ENCODE measurements at regions not wholly inside any gene's neighbourhood (a gene's known extent, or its start where the extent isn't known, plus 50 kb on each side); places are given as distances from the start of the nearest gene placed in this dataset.
A peak's percentile ranks its signal among the peaks of the same experiment; 100 is the strongest.

DNA sequence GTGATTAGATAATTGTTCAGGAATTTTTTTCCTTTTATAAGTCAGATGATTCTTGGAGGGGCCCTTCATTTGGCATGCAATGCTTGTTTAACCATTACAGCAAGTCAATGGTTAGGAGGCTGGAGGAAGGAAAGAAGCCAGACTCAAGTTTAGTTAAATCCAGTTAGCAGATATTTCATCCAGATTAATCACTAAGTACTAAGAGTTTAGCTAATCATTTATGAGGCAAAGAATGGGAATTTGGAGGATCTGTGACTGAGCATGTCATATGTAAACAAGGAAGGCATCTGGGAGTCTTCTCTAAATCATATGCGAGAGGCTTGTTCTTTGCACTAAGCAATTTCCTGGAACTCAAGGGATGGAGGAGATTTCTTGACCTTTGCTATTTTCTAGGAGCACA is 145.3 kb upstream of the SGCD start:
- Histone ChIP-seq H2AK5ac (ENCODE audit: low read depth, low read length) (no peak overlapping the region), H3K79me1 (ENCODE audit: low read depth in 1 of 2, low read length in 2 of 2) (no peaks in the 10 kb centered on the region), H3K9me1 (ENCODE audit: insufficient read depth, low read length) (no peaks in the 10 kb centered on the region), H3K56ac (ENCODE audit: extremely low read depth, insufficient read depth, low read length) (no peak overlapping the region), H4K20me1 (ENCODE audit: insufficient read depth, low read length) (no peaks in the 10 kb centered on the region), H3K4me1 (ENCODE audit: control insufficient read depth, insufficient read depth, low read length) (peaks cover 3% of the 10 kb centered on the region; the same call in 1 of the 2 replicates), H3K14ac (replicated peaks; ENCODE audit: low read depth, low read length) (no peak overlapping the region), H2BK120ac (ENCODE audit: low read depth, low read length) (no peak overlapping the region), H3K27me3 (ENCODE audit: control insufficient read depth, insufficient read depth, low read length) (no peaks in the 10 kb centered on the region), H2AFZ (replicated peaks; ENCODE audit: low read length, poor library complexity) (no peak overlapping the region), H3K23ac (ENCODE audit: low read depth, low read length) (no peak overlapping the region), H3K9ac (ENCODE audit: low read depth, low read length) (no peak overlapping the region), H2BK20ac (ENCODE audit: low read depth, low read length) (no peak overlapping the region), H3K4me2 (ENCODE audit: low read depth, low read length) (peak overlapping the region; percentile 45; the same call in 1 of the 2 replicates), H3K9me3 (ENCODE audit: control insufficient read depth, insufficient read depth, low read length) (no peaks in the 10 kb centered on the region), H4K5ac (ENCODE audit: low read depth, low read length) (no peak overlapping the region), H2BK15ac (ENCODE audit: low read depth, low read length) (no peak overlapping the region), H2AK9ac (replicated peaks; ENCODE audit: low read depth, low read length, poor library complexity) (no peak overlapping the region), H3K4ac (ENCODE audit: low read depth, low read length) (no peak overlapping the region), H3K36me3 (ENCODE audit: control insufficient read depth, insufficient read depth, low read length) (no peaks in the 10 kb centered on the region), H3K18ac (ENCODE audit: low read depth, low read length) (no peak overlapping the region), H3K27ac (ENCODE audit: insufficient read depth, low read length) (no peak overlapping the region), H2BK5ac (ENCODE audit: low read depth, low read length, poor library complexity, severe bottlenecking) (no peak overlapping the region), H4K91ac (ENCODE audit: insufficient read depth, low read depth, low read length) (no peak overlapping the region), H3K4me3 (ENCODE audit: insufficient read depth, low read depth, low read length) (no peak overlapping the region), H4K8ac (ENCODE audit: low read depth in 2 of 2, low read length in 2 of 2) (no peak overlapping the region)
- DNase-seq (peak; percentile 15), ATAC-seq (ENCODE audit: low read depth) (peak; percentile 44)
- CTCF ChIA-PET: no interaction called here
- POLR2A ChIA-PET (ENCODE audit: unreplicated experiment): no interaction called here
- TF ChIP-seq SMC3 (IDR thresholded peaks at IDR 0.05; ENCODE audit: low read depth, low read length) (no peak), RFX5 (IDR thresholded peaks at IDR 0.05; ENCODE audit: low read depth, low read length) (no peak), BHLHE40 (IDR thresholded peaks at IDR 0.05; ENCODE audit: low read depth, low read length) (no peak), MAZ (IDR thresholded peaks at IDR 0.05; ENCODE audit: borderline replicate concordance, low read depth, low read length) (no peak), MXI1 (IDR thresholded peaks at IDR 0.05; ENCODE audit: borderline replicate concordance, low read depth, low read length) (no peak), CHD1 (IDR thresholded peaks at IDR 0.05; ENCODE audit: low read depth, low read length) (no peak), CTCF (conservative IDR thresholded peaks at IDR 0.05; ENCODE audit: low read depth, low read length) (no peak), RCOR1 (IDR thresholded peaks at IDR 0.05; ENCODE audit: insufficient replicate concordance, low read length) (no peak), CEBPB (IDR thresholded peaks at IDR 0.05; ENCODE audit: low read depth, low read length) (no peak), RAD21 (IDR thresholded peaks at IDR 0.05; ENCODE audit: low read length) (no peak), NFE2L2 (IDR thresholded peaks at IDR 0.05; ENCODE audit: low read depth, low read length) (no peak)
- TF ChIP-seq, protein P1, sequence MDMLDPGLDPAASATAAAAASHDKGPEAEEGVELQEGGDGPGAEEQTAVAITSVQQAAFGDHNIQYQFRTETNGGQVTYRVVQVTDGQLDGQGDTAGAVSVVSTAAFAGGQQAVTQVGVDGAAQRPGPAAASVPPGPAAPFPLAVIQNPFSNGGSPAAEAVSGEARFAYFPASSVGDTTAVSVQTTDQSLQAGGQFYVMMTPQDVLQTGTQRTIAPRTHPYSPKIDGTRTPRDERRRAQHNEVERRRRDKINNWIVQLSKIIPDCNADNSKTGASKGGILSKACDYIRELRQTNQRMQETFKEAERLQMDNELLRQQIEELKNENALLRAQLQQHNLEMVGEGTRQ (IDR thresholded peaks at IDR 0.05; ENCODE audit: low read depth, low read length): no peak
- TF ChIP-seq, protein P2, sequence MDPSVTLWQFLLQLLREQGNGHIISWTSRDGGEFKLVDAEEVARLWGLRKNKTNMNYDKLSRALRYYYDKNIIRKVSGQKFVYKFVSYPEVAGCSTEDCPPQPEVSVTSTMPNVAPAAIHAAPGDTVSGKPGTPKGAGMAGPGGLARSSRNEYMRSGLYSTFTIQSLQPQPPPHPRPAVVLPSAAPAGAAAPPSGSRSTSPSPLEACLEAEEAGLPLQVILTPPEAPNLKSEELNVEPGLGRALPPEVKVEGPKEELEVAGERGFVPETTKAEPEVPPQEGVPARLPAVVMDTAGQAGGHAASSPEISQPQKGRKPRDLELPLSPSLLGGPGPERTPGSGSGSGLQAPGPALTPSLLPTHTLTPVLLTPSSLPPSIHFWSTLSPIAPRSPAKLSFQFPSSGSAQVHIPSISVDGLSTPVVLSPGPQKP (IDR thresholded peaks at IDR 0.05; ENCODE audit: borderline replicate concordance, low read depth, low read length): no peak
- BruUV-seq (replicated peaks): no TSS peak
- in situ Hi-C loops (cut with MboI; ENCODE audit: low sequenced_read_pairs) (no loop called here), dilution Hi-C loops (cut with HindIII; ENCODE audit: low sequenced_read_pairs, unreplicated experiment) (no loop called here), intact Hi-C loops (cut with micrococcal nuclease) (no loop called here)
- no CpG with 5 or more reads among the region's 1 CpG for WGBS, 2 experiments (ENCODE audit: extremely low coverage in 2 of 2, insufficient read length in 1 of 2)
